ENCODE measurements at regions not wholly inside any gene's neighbourhood (a gene's known extent, or its start where the extent isn't known, plus 50 kb on each side); places are given as distances from the start of the nearest gene placed in this dataset.

DNA sequence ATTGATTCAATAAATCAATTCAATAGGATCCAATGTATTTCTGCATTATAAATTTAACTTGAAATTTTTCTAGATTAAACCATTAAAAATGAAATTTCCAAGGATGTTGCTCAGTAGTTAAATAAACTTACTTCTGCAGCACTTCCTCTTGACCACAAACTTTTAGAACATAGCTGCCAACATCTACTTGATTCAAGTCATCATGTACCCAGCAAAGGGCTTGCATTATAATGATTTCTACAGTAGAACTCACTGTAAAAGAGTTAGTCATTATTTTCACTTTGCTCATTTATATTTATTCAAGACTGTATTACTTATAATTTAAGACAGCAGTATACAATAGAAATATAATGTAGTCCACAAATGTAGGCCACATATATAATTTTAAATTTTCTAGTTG lies 59.2 kb downstream of the PIK3C2A start:
- Histone ChIP-seq H3K27me3 (ENCODE audit: control insufficient read depth, insufficient read depth, low read length) (no peaks in the 10 kb centered on the region), H3K9me3 (ENCODE audit: control insufficient read depth, insufficient read depth, low read depth, low read length) (no peaks in the 10 kb centered on the region), H3K4me1 (ENCODE audit: control insufficient read depth, extremely low read depth, insufficient read depth, low read length) (no peaks in the 10 kb centered on the region), H2AFZ (ENCODE audit: low read length) (no peak overlapping the region), H3K9ac (ENCODE audit: insufficient read depth, low read length) (no peak overlapping the region), H3K27ac (ENCODE audit: insufficient read depth, low read length) (no peak overlapping the region), H3K79me2 (ENCODE audit: control insufficient read depth, insufficient read depth, low read length) (no peaks in the 10 kb centered on the region), H3K4me3 (replicated peaks in 1 of 4; ENCODE audit: control extremely low read depth in 1 of 4, insufficient read depth in 1 of 4, low read depth in 3 of 4, low read length in 4 of 4) (no peak overlapping the region), H4K20me1 (ENCODE audit: control insufficient read depth, extremely low read depth, insufficient read depth, low read length) (peaks cover 2% of the 10 kb centered on the region), H3K4me2 (ENCODE audit: extremely low read depth, insufficient read depth, low read length) (no peak overlapping the region), H3K36me3 (ENCODE audit: control insufficient read depth, insufficient read depth, low read length) (no peaks in the 10 kb centered on the region)
- no peak for TF ChIP-seq EZH2 (IDR thresholded peaks at IDR 0.05; ENCODE audit: low read length, missing control alignments)
- no peak for TF ChIP-seq CTCF (conservative IDR thresholded peaks at IDR 0.05 in 1 of 2, IDR thresholded peaks at IDR 0.05 in 1 of 2; ENCODE audit: low read depth in 1 of 2, low read length in 2 of 2)
- peak; percentile 28 to 44 for DNase-seq (ENCODE audit: low read depth in 2 of 2)

DNA sequence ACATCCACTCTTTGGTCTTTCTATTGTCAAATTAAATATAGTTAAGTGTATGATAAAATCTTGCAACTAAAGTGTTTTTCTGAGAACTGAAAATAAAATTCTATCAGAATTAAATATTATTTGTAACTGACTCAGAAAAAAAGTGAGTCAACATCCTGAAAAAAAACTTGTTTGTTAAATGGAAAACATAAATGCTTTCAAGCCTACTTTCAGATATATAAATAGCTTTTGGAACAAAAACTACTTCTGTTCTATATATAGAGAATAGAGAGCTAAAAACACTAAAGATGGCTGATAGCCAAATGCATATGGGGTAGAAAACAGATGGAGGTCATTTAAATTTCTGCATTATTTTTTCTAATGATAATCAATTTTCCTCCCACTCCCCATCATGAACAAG lies 61.8 kb downstream of the PIK3C2A start:
- H4K20me1 ChIP-seq (ENCODE audit: control insufficient read depth, extremely low read depth, insufficient read depth, low read length), result peaks cover 2% of the 10 kb centered on the region
- TF ChIP-seq CTCF (conservative IDR thresholded peaks at IDR 0.05 in 1 of 2, IDR thresholded peaks at IDR 0.05 in 1 of 2; ENCODE audit: low read depth in 1 of 2, low read length in 2 of 2), result no peak
- TF ChIP-seq EZH2 (IDR thresholded peaks at IDR 0.05; ENCODE audit: low read length, missing control alignments), result no peak
- H3K36me3 ChIP-seq (ENCODE audit: control insufficient read depth, insufficient read depth, low read length), result no peaks in the 10 kb centered on the region
- H3K4me3 ChIP-seq (replicated peaks in 1 of 4; ENCODE audit: control extremely low read depth in 1 of 4, insufficient read depth in 1 of 4, low read depth in 3 of 4, low read length in 4 of 4), result no peak overlapping the region
- H3K27ac ChIP-seq (ENCODE audit: insufficient read depth, low read length), result no peak overlapping the region
- H2AFZ ChIP-seq (ENCODE audit: low read length), result no peak overlapping the region
- H3K79me2 ChIP-seq (ENCODE audit: control insufficient read depth, insufficient read depth, low read length), result no peaks in the 10 kb centered on the region
- no peaks in the 10 kb centered on the region for H3K4me1 ChIP-seq (ENCODE audit: control insufficient read depth, extremely low read depth, insufficient read depth, low read length)
- no peaks in the 10 kb centered on the region for H3K9me3 ChIP-seq (ENCODE audit: control insufficient read depth, insufficient read depth, low read depth, low read length)
- H3K4me2 ChIP-seq (ENCODE audit: extremely low read depth, insufficient read depth, low read length), result no peak overlapping the region
- no peak for DNase-seq (ENCODE audit: low read depth in 2 of 2)
- no peaks in the 10 kb centered on the region for H3K27me3 ChIP-seq (ENCODE audit: control insufficient read depth, insufficient read depth, low read length)
- no peak overlapping the region for H3K9ac ChIP-seq (ENCODE audit: insufficient read depth, low read length)

DNA sequence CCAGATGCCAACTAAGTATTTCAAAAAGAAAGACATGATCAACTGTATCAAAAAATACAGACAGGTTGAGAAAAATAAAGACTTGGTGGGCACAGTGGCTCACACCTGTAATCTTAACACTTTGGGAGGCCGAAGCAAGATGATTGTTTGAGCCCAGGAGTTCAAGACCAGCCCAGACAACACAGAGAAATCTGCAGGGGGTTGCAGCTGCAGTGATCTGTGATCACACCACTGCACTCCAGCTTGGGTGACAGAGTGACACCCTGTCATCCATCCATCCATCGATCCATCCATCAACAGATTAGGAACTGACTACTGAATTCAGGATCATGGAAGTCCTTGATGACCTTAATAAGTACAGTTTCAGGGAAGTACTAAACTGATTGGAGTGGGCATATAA lies 65.0 kb upstream of the RPS13 start:
- Histone ChIP-seq H3K4me3 (replicated peaks in 1 of 4; ENCODE audit: control extremely low read depth in 1 of 4, insufficient read depth in 1 of 4, low read depth in 3 of 4, low read length in 4 of 4) (no peak overlapping the region), H3K9ac (ENCODE audit: insufficient read depth, low read length) (no peak overlapping the region), H3K36me3 (ENCODE audit: control insufficient read depth, insufficient read depth, low read length) (no peaks in the 10 kb centered on the region), H3K4me1 (ENCODE audit: control insufficient read depth, extremely low read depth, insufficient read depth, low read length) (no peaks in the 10 kb centered on the region), H4K20me1 (ENCODE audit: control insufficient read depth, extremely low read depth, insufficient read depth, low read length) (no peaks in the 10 kb centered on the region), H2AFZ (ENCODE audit: low read length) (no peak overlapping the region), H3K27ac (ENCODE audit: insufficient read depth, low read length) (no peak overlapping the region), H3K79me2 (ENCODE audit: control insufficient read depth, insufficient read depth, low read length) (no peaks in the 10 kb centered on the region), H3K9me3 (ENCODE audit: control insufficient read depth, insufficient read depth, low read depth, low read length) (no peaks in the 10 kb centered on the region), H3K4me2 (ENCODE audit: extremely low read depth, insufficient read depth, low read length) (no peak overlapping the region), H3K27me3 (ENCODE audit: control insufficient read depth, insufficient read depth, low read length) (no peaks in the 10 kb centered on the region)
- DNase-seq (ENCODE audit: low read depth in 2 of 2), result no peak
- no peak for TF ChIP-seq CTCF (conservative IDR thresholded peaks at IDR 0.05 in 1 of 2, IDR thresholded peaks at IDR 0.05 in 1 of 2; ENCODE audit: low read depth in 1 of 2, low read length in 2 of 2)
- no peak for TF ChIP-seq EZH2 (IDR thresholded peaks at IDR 0.05; ENCODE audit: low read length, missing control alignments)

Data from fibroblast of lung (primary cell).